HAP-1 (cell line): ENCODE measurements at regions not wholly inside any gene's neighbourhood (a gene's known extent, or its start where the extent isn't known, plus 50 kb on each side); places are given as distances from the start of the nearest gene placed in this dataset.
A peak's percentile ranks its signal among the peaks of the same experiment; 100 is the strongest.

Source experiments
- DNase-seq, 2 experiments: peaks; one replicate each; pipeline ENCODE4 v3.0.0-alpha.2; 2016 to 2020; ENCODE audit warnings: low spot score in 2 of 2
- H3K27me3 ChIP-seq: fragments of 250-450 bp; sonication (Bioruptor Pico); 2 replicates; pipeline ENCODE4 v1.5.1; 2020; ENCODE audit warnings: low read depth, mild to moderate bottlenecking, moderate library complexity
- H3K36me3 ChIP-seq: fragments of 250-450 bp; sonication (Bioruptor Pico); replicated peaks from 2 replicates; pipeline ENCODE4 v1.5.1; 2020; ENCODE audit warnings: mild to moderate bottlenecking
- H3K4me1 ChIP-seq: fragments of 250-450 bp; sonication (Bioruptor Pico); 2 replicates; pipeline ENCODE4 v1.5.1; 2020; ENCODE audit warnings: mild to moderate bottlenecking
- H3K4me3 ChIP-seq: fragments of 250-450 bp; sonication (Bioruptor Pico); 2 replicates; pipeline ENCODE4 v1.5.1; 2020; ENCODE audit warnings: mild to moderate bottlenecking, moderate library complexity
- H3K9me3 ChIP-seq: fragments of 250-450 bp; sonication (Bioruptor Pico); 2 replicates; pipeline ENCODE4 v1.5.1; 2020; ENCODE audit warnings: mild to moderate bottlenecking, moderate library complexity
- in situ Hi-C: fragments of 300-500 bp; cut with MboI; formaldehyde crosslinking; loops from 3 replicates; pipeline ENCODE4 v1.14.3; 2020; ENCODE audit warnings: low sequenced_read_pairs, inconsistent platforms, mixed read lengths

DNA sequence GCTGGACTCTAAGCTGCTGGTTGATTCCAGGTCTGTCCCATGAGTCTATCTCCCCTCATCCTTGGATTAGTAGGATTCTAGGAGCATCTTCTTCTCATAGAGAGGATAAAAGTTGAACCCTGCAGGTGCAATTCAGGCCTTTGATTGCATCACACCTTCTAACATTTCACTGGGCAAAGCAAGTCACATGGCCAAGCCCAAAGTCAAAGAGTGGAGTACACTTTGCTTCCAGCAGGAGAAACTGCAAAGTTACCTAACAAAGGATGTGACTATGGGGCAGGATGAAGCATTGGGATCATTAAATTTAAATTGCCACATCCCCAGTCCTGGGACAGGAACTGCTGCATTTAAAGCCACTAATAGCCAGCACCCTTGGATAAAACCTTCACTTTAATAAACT, 51.0 kb upstream of the EGFLAM start:
- in situ Hi-C loops, result loop anchor here (10.0 kb wide), 1 partner anchor 597 kb away; no protein-coding TSS in a partner anchor

DNA sequence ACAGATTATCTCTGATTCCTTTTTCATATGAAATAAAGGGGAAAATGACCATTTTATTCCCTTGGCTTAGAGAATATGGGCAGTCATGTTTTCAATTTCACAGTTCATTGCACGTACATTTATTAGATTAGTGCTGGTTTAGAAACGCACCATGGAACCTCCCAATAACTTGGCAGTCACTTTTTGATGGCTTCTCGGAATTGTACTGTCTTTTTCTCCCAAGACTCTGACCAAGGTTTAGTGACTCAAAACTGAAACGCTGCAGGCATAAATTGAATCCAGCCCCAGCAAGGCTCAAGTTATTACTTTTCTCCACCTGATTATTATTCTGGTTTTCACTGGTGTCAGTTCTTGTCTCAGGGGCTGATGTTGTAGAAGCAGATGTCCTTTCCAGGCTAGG, 55.6 kb upstream of the EGFLAM start:
- DNase-seq, result no peak
- Histone ChIP-seq H3K4me3 (no peak overlapping the region), H3K9me3 (no peaks in the 10 kb centered on the region), H3K36me3 (no peaks in the 10 kb centered on the region), H3K27me3 (no peaks in the 10 kb centered on the region), H3K4me1 (no peaks in the 10 kb centered on the region)
- in situ Hi-C loops, result loop anchor here (10.0 kb wide), 1 partner anchor 602 kb away; no protein-coding TSS in a partner anchor

More for the DNA sequence above, 51.0 kb upstream of the EGFLAM start:
- no peaks in the 10 kb centered on the region for H3K36me3 ChIP-seq
- no peaks in the 10 kb centered on the region for H3K9me3 ChIP-seq
- DNase-seq, result no peak
- no peak overlapping the region for H3K4me3 ChIP-seq
- H3K4me1 ChIP-seq, result no peaks in the 10 kb centered on the region
- no peaks in the 10 kb centered on the region for H3K27me3 ChIP-seq

DNA sequence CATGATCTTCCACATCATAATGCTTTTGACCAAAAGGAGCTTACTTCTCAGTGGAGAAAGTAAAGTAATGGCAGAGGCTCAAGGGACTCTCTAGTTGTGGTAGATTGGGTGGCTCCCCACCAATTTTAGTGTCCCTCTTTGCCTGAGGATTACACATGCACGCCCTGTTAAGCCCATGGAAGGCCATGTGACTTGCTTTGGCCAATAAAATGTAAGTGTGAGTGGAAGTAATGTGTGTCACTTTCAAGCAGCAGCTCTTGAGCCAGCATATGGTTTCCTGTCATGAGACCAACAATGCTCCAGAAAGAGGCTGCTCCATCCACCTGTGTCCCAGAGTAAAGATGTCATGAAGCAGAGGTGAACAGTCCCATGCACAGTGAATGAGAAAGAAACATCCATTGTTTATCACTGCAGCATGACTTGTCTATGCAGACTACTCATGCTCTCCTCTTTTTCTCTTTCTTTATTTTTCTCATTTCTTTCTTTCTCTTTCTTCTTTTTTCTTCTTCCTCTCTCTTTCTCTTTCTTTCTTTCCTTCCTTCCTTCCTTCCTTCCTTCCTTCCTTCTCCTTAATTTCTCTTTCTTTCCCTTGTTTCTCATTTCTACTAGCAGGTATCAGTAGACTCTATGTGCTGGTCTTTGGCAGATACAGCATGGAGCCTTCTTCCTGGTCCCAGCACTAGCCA, 57.3 kb upstream of the EGFLAM start:
- Histone ChIP-seq H3K36me3 (no peaks in the 10 kb centered on the region), H3K27me3 (no peaks in the 10 kb centered on the region), H3K9me3 (no peaks in the 10 kb centered on the region), H3K4me3 (no peak overlapping the region), H3K4me1 (no peaks in the 10 kb centered on the region)
- in situ Hi-C loops, result loop anchor here (10.0 kb wide), 1 partner anchor 604 kb away; no protein-coding TSS in a partner anchor
- DNase-seq, result no peak

DNA sequence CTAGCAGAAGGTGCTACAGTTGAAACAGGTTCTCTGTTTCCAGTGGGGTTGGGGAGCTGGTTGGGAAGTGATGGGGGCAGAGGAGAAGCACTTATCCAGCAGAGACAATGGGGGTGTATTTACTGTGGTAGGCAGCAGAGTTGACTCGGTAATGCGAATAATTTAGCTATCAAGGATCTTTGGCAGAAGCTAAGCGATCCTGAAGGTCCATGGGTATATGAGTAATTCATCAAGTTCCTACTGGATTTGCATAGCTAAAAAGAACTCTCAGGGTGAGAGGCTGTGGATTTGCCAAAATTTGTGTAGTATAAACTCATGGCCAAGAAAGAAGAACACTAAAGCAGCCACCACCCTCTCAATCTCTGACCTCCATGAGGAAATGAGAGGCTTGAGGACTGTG, 61.2 kb upstream of the EGFLAM start:
- in situ Hi-C loops, result loop anchor here (10.0 kb wide), 2 partner anchors 352 to 782 kb away; partner anchors contain the start of gene GDNF
- H3K4me3 ChIP-seq, result no peak overlapping the region
- H3K4me1 ChIP-seq, result no peaks in the 10 kb centered on the region
- H3K36me3 ChIP-seq, result no peaks in the 10 kb centered on the region
- H3K27me3 ChIP-seq, result peaks cover 5% of the 10 kb centered on the region; the same call in 1 of the 2 replicates
- H3K9me3 ChIP-seq, result no peaks in the 10 kb centered on the region
- no peak for DNase-seq

DNA sequence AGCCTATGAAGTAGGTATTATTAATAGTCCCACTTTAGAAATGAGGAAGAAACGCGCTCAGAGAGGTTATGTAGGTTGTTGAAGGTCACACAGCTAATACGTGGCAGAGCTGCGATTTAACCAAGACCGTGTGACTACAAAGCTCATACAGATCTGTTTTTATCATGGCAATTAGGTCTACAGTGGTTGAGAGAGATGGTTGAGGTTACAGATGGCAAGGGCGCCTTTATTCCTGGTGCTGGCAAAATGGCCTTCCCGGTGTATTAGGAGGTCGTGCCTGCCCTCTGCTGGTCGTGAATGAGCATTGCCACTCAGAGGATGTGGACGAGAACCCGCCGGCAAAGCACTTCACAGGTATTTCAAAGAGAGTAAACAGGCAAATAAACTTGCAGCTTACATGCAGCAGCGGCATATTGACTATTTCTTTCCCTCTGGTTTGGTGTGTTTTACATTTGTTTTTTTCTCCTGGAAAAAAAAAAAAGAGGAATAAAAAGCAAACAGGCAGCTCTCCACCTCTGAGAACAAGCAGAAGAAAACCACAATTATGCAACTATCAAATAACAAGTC, 65.3 kb upstream of the EGFLAM start:
- in situ Hi-C loops, result loop anchor here (10.0 kb wide), 2 partner anchors 348 to 778 kb away; partner anchors contain the start of gene GDNF
- H3K4me3 ChIP-seq, result no peak overlapping the region
- H3K4me1 ChIP-seq, result no peaks in the 10 kb centered on the region

DNA sequence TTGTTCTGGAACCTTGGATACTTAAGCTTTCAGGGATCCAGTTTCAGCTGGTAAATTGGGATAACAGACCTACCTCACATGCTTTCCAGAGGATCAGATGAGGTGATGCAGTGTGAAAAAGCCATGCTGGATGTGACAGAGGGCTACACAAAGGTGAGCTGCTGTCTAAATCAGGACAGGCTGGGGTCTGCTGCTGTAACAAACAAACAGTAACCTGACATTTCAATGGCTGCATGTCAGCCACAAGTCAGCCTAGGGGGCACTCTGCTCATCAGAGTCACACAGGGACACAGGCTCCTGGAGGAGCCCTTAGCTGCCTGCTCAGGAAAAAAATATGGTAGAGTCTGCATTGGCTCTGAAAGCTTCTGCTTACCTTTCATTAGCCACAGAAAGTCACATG, 66.7 kb upstream of the EGFLAM start:
- Histone ChIP-seq H3K4me3 (no peak overlapping the region), H3K4me1 (no peaks in the 10 kb centered on the region), H3K9me3 (no peaks in the 10 kb centered on the region), H3K27me3 (peaks cover 5% of the 10 kb centered on the region; the same call in 1 of the 2 replicates), H3K36me3 (no peaks in the 10 kb centered on the region)
- in situ Hi-C loops, result loop anchor here (10.0 kb wide), 2 partner anchors 347 to 777 kb away; partner anchors contain the start of gene GDNF
- DNase-seq, result no peak

More for the DNA sequence above, 65.3 kb upstream of the EGFLAM start:
- no peaks in the 10 kb centered on the region for H3K36me3 ChIP-seq
- peak; percentile 48 to 77 for DNase-seq
- H3K27me3 ChIP-seq, result peaks cover 5% of the 10 kb centered on the region; the same call in 1 of the 2 replicates
- no peaks in the 10 kb centered on the region for H3K9me3 ChIP-seq

DNA sequence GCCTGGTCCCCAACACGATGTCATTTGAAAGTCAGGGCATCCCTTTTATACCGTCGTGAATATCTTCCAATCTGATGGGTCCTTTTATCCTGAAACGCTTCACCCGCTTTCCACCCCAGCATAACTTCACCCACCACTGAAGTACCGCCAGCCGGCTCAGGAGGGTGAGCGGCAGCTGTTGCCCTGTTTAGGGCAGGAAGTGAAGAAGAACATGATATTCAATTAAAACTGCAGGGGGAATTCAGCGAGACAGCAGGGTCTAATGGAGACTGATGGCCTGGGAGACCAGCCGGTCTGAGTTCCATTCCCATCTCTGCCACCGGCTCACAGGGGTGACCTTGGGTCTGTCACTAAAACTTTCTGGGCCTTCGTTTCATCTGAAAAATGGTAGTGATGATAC, 68.2 kb upstream of the EGFLAM start:
- in situ Hi-C loops, result loop anchor here (10.0 kb wide), 2 partner anchors 345 to 775 kb away; partner anchors contain the start of gene GDNF
- no peak overlapping the region for H3K4me3 ChIP-seq

DNA sequence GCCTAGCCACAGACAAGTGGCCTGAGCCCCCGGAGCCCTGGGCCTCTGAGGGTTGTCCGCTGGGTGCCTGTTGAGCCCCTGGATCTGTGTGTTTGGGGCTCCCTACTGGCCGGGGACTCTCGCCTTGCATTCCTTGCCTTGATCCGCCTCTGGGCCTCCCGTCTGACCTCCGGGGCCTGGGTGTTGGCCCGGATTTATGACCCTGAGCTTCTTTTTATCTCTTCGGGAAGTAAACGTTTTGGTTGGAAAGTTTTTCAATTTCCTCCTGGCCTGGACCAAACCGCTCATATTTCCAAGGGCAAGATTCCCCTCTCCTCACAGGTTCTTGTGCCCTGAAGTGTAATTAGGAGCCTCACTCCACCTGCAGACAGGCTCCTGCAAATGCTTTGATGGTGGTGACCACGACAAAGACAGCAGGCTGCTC, 69.3 kb upstream of the EGFLAM start:
- DNase-seq, result no peak
- H3K4me3 ChIP-seq, result no peak overlapping the region
- no peaks in the 10 kb centered on the region for H3K4me1 ChIP-seq
- H3K9me3 ChIP-seq, result no peaks in the 10 kb centered on the region
- H3K36me3 ChIP-seq, result no peaks in the 10 kb centered on the region
- in situ Hi-C loops, result no loop called here
- no peaks in the 10 kb centered on the region for H3K27me3 ChIP-seq

More for the DNA sequence above, 68.2 kb upstream of the EGFLAM start:
- no peaks in the 10 kb centered on the region for H3K4me1 ChIP-seq
- H3K36me3 ChIP-seq, result no peaks in the 10 kb centered on the region
- no peaks in the 10 kb centered on the region for H3K27me3 ChIP-seq
- H3K9me3 ChIP-seq, result no peaks in the 10 kb centered on the region
- no peak for DNase-seq

DNA sequence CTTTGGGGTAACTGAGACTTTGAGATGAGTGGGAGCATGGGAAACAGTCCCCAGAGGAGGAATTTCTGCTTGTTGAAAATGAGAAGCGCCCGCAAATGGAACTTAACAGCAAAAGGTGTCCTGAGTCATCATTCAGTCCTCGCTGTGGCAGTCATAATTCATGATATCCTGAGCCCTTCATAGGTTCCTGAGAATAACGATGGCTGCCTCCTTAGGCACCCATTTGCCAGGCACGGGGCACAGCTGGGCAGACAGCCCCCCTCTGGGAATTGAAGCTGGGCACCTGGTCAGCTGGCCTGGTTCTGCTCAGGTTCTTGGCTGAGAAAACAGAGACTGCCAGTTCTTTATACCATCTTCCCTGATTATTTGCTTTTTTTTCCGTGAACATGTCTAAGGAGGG, 69.8 kb upstream of the EGFLAM start:
- Histone ChIP-seq H3K36me3 (no peaks in the 10 kb centered on the region), H3K27me3 (no peaks in the 10 kb centered on the region), H3K9me3 (no peaks in the 10 kb centered on the region), H3K4me1 (no peaks in the 10 kb centered on the region), H3K4me3 (no peak overlapping the region)
- in situ Hi-C loops, result no loop called here
- DNase-seq, result no peak

DNA sequence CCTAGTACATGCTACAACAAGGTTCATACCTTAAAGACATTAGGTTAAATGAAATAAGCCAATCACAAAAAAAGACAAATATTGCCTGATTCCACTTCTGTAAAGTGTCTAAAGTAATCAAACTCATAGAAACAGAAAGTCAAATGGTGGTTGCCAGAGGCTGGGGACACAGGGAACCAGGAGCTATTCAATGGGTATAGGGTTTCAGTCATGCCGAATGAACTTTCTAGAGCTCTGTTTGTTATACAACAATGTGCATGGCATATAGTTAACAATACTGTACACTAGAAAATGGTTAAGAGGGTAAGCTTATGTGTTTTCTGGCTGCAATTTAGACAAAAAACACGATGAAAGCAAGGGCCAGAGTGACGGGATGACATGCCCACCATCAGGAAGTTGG, 70.8 kb upstream of the EGFLAM start:
- no peak for DNase-seq
- Histone ChIP-seq H3K4me1 (no peaks in the 10 kb centered on the region), H3K9me3 (no peaks in the 10 kb centered on the region), H3K4me3 (no peak overlapping the region), H3K36me3 (no peaks in the 10 kb centered on the region), H3K27me3 (no peaks in the 10 kb centered on the region)
- in situ Hi-C loops, result no loop called here

DNA sequence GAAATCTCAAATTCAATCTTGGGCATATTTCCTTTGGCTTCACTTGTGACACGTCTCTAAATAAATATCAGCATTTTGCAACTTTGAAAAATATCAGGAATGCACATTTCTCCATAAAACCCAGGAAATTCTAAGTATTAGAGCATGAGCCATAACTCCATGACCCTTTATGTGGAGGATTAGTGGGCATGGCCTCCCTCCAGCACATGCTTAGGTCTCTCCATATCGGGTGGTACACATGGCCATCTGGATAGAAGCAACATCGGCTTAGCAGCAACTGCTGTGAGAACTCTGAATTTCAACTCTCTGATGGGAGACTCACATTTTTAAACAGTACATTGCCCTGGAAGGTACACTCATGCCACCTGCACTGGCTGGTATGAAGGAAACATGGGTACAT, 73.7 kb upstream of the EGFLAM start:
- in situ Hi-C loops, result no loop called here
- Histone ChIP-seq H3K9me3 (no peaks in the 10 kb centered on the region), H3K4me3 (no peak overlapping the region), H3K36me3 (no peaks in the 10 kb centered on the region), H3K4me1 (no peaks in the 10 kb centered on the region), H3K27me3 (no peaks in the 10 kb centered on the region)
- no peak for DNase-seq

DNA sequence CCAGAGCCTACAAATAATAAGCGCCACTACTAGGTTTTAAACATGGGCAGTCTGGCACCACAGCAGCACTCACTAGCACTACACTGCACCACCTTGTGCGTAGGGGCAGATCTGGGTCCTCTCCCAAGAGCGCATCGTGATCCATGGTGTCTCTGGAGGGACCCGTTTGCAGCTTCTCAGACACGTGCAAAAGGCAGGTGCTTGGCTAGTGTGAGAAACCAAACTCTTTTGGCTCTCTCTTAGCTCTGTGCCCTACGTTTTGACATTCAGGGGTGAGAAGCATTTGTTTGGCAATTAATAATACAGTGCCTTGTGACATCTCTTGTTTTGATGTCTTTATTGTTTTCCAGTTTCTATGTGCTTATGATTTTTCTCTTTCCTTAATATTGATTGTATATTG, 75.4 kb upstream of the EGFLAM start:
- in situ Hi-C loops, result no loop called here

DNA sequence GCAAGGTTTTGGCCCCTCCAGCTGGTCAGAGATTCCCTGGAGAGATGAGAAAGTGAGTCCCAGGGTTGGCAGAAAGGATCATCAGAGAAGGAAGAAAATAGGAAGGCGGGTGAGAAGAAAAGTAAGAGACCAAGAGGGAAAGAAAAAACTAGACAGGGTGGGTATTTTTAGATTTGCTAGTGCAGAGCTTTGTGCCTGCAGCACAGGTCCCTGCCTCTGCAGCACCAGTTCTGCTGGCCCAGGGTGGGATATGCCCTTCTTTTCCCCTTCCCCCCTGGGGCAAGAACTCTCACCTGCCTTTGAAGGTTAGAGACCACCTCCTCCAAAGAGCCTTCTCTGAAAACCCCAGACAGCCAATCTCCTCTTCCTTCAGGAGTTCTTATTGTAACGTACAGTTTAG, 90.3 kb upstream of the EGFLAM start:
- in situ Hi-C loops, result no loop called here
- Histone ChIP-seq H3K4me3 (no peak overlapping the region), H3K4me1 (no peaks in the 10 kb centered on the region), H3K36me3 (no peaks in the 10 kb centered on the region), H3K9me3 (no peaks in the 10 kb centered on the region), H3K27me3 (no peaks in the 10 kb centered on the region)
- no peak for DNase-seq

More for the DNA sequence above, 75.4 kb upstream of the EGFLAM start:
- Histone ChIP-seq H3K36me3 (no peaks in the 10 kb centered on the region), H3K4me1 (no peaks in the 10 kb centered on the region), H3K9me3 (no peaks in the 10 kb centered on the region), H3K27me3 (no peaks in the 10 kb centered on the region), H3K4me3 (no peak overlapping the region)
- DNase-seq, result no peak

DNA sequence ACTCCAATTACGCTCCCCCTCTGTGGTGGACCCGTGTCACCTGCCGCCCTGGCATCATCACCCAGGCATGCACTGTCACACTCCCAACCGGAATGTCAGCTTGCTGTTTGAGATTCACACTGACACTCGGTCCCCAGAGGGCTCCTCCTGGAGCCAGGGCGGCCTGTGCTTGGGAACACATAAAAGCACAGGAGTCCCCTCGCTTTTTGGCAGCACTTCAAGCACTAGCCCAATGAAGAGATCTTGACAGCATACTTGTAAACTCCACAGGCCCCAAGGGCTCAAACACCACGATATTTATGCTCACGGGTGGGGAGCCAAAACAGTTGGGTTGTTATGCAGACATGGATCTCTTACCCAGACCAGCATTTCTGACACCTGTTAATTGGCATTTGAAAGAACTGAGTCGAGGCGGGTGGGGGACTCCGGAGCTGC, 90.8 kb upstream of the EGFLAM start:
- Histone ChIP-seq H3K4me3 (no peak overlapping the region), H3K36me3 (no peaks in the 10 kb centered on the region), H3K27me3 (no peaks in the 10 kb centered on the region), H3K9me3 (no peaks in the 10 kb centered on the region), H3K4me1 (no peaks in the 10 kb centered on the region)
- DNase-seq, result no peak
- in situ Hi-C loops, result no loop called here
